NCI-H446 treated with DMSO at 0.1 percent for 48 hours (cell line): ENCODE measurements at regions not wholly inside any gene's neighbourhood (a gene's known extent, or its start where the extent isn't known, plus 50 kb on each side); places are given as distances from the start of the nearest gene placed in this dataset.

Experiments used
- DNase-seq: peaks from one replicate; lab custom pipeline; 2025; lab: John Stamatoyannopoulos, UW

GRCh38 chr13:74043237-74043636 lies 91.0 kb downstream of the KLF12 start:
- no peak for DNase-seq

GRCh38 chr13:74040200-74040599 lies 94.0 kb downstream of the KLF12 start:
- DNase-seq = no peak

GRCh38 chr13:74039667-74040066 lies 94.5 kb downstream of the KLF12 start:
- DNase-seq = no peak

- DNase-seq = no peak
Observed at GRCh38 chr13:74039154-74039553, 95.0 kb downstream of the KLF12 start.

- no peak for DNase-seq
Observed at GRCh38 chr13:74037762-74038161, 96.4 kb downstream of the KLF12 start.

- no peak for DNase-seq
Observed at GRCh38 chr13:74036373-74036772, 97.8 kb downstream of the KLF12 start.

GRCh38 chr13:74035896-74036295 lies 98.3 kb downstream of the KLF12 start:
- no peak for DNase-seq

DNA sequence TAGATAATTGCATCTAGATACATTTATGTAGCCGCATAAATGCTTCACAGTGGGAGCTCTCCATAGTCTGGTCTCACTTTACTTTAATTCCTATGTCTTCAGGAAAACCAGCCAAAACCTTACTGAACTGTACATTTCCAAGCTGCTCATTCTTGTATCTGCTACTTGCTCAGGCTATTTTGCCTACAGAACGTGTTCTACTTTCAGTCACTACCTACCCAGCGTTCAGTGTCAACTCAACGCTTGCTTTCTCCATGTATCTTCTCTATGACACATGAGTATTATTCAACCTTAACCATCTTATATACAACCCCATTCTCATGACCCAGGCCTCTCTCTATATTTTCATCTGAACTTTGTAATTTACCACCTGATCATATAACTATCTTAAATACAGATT lies 101.9 kb downstream of the KLF12 start:
- DNase-seq = no peak

GRCh38 chr13:74027161-74027779 lies 106.9 kb downstream of the KLF12 start:
- no peak for DNase-seq

DNA sequence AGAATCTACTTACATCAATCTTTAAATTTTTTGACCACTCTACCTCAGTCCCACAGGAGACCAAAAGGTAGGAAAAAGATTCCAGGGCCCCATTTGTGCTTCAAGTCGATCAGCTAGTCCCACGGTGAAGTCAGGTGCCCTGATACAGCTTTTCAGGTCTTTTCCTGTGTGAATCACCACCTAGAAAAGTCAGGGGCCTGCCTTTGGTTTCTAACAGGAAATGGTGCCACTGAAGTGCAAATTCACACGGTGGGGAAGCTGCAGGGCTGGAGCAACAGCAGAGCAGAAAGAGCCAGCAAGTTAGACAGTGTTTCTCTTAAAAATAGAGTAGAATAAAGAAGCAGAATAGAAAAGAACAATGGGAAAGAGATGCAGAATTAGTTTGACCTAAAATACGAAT lies 107.5 kb downstream of the KLF12 start:
- no peak for DNase-seq

- no peak for DNase-seq
Observed at GRCh38 chr13:74025369-74025768, 108.8 kb downstream of the KLF12 start.

DNA sequence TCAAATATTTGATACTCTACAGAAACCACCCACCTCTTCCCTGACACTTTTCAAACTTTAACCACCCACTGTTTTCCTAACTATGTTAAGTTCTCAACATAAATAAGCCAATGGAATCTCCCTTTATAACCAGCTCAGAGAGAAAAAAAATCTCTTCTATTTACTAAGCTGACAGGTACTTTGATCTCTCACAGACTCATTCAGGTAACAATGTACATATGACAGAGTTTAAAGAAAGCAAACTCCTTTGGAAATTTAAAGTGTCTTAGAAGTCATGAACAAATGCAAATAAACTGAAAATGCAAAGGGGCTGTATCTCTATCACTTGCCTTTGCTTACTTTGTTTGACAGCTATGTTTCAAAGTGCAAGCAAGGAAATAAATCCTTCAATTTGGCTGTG lies 109.3 kb downstream of the KLF12 start:
- no peak for DNase-seq

- DNase-seq = no peak
Observed at GRCh38 chr13:74024314-74024713, 109.9 kb downstream of the KLF12 start.

DNA sequence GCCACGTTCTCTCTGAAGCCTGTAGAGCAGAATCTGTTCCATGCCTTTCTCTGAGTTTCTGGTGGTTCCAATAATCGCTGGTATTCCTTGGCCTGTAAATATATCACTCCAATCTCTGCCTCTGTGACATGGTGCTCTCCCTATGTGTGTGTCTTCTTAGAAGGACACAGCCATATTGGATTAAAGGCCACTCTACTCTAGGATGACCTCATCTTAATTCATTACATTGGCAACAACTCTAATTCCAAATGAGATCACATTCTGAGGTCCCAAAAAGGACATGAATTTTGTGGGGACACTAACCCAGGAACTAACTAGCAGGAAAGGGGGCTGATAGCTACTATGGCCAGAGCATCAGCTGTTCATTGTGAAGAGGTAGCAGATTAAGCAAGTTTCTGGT lies 110.7 kb downstream of the KLF12 start:
- DNase-seq = no peak

DNA sequence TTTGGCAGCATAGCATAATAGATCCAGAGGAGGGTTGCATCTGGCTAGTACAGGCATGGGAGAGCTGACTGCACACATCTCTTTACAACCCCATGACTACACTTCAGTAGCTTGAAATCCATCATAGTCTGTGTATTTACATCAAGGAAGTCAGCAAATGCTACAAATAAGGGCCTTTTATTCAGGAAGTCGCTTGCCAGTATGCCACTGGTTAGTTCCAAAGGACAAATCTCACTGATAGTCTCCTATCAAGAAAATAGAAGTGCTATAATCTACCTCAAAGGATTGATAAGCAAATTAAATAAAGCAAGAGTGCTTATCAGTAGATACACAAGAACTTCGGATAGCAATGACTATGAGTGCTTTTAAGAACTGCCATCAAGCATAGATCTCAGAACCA lies 112.7 kb downstream of the KLF12 start:
- no peak for DNase-seq

DNA sequence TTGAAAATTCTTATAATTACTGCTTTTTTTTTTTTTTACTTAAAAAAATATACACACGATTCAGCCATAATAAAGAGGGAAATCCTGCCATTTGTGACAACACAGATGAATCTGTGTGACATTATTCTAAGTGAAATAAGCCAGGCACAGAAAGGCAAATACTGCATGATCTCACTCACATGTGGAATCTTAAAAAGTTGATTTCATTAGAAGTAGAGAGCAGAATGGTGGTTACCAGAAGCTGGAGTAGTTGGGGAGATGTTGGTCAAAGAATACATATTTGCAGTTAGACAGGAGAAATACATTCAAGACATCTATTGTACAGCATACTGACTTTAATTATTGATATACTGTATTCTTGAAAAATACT lies 116.2 kb downstream of the KLF12 start:
- DNase-seq = no peak

- DNase-seq = no peak
Observed at GRCh38 chr13:74017301-74018061, 116.7 kb downstream of the KLF12 start.

DNA sequence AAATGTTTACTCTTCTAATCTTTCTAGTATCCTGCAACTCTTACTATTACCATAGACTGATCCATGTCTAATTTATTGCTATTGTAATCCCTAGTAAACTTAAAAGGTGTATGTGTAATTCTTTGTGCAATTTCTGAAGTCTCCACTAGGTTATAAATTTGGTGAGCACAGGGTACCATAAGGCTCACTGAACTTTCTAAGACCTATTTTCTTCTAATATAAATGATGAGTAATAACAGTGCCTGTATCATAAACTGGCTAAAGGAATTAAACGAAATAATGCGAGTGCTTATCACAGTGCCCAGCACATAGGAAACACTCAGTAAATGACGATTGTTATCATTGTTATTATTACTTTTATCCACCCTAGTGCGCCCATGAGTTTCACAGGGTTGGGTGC lies 119.1 kb downstream of the KLF12 start:
- no peak for DNase-seq

DNA sequence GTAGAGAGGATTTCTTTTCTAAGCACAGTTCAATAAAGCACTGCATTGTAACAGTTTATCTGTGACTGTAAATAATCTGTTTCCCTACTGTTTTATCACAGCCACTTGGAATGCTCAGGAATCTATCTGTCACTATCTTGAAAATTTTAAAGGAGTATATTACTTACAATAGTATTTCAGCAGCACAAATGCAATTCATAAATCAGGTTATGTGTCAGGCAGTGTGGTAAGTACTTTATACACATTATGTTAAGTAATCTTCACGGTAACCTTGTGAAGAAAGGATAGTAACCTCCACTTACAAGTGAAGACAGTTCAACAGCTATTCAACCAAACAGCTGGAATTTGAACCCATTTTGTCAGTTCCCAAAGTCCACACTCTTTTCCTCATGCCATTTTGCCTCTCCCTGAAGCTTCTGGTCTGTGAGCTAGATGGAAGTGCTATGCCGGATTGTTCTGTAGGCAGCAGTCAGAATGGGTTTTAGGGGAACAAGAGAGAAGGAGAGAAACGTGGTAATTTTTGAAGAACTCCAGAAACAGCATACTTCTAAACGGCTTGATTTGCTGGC lies 125.0 kb downstream of the KLF12 start:
- no peak for DNase-seq

DNA sequence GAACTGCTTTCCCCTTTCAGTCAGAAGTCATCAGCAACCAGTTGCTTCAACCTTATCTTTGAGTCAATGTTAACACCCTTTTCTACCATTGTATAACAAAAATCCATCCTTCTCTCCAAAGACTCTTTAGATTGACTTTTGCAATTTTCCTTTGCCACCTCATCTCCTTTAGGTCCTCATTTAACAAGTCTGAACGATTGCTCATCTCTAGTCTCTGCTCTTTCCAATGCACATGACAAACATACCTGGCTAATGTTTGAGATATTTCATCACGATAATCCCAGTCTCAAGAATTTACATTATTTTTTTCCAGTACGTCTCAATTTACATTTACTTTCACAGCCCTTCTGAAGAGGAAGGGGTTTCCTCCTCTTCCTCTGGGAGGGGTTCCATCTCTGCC lies 127.5 kb downstream of the KLF12 start:
- DNase-seq = no peak

GRCh38 chr13:74005320-74006157 lies 128.7 kb downstream of the KLF12 start:
- DNase-seq = no peak

DNA sequence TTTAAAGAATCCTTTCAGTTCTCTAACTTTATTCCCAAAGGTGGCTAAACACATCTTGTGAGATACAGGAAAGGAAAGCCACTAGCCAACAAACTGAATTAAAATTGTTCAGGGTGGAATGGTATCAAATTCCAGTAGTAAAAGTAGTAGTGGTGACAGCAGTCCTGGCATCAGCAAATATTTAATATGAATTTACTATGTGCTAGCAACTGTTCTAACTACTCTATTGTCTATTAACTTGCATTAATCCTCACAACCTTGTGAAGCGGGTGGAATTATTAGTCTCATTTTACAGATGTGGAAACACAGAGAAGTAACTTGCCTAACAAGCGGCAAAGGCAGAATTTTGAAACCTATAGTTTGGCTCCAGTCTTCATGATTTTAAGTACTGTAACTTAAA lies 130.1 kb downstream of the KLF12 start:
- DNase-seq = no peak

GRCh38 chr13:74003374-74003773 lies 130.8 kb downstream of the KLF12 start:
- no peak for DNase-seq
